Tibial artery (tissue), 4 donors: ENCODE measurements at regions not wholly inside any gene's neighbourhood (a gene's known extent, or its start where the extent isn't known, plus 50 kb on each side); places are given as distances from the start of the nearest gene placed in this dataset.

Source experiments
- DNase-seq, 2 donors: peaks; one replicate each; pipeline ENCODE4 v3.0.0-alpha.2; 2019
- H3K27ac ChIP-seq, 2 donors: fragments of 200-600 bp; sonication (generic) in 1 of 2; 1 replicate in 1 of 2; 2 replicates in 1 of 2; pipeline ENCODE4 v1.5.1; 2018 to 2019; ENCODE audit warnings: mild to moderate bottlenecking in 1 of 2
- H3K27me3 ChIP-seq, 2 donors: fragments of 200-600 bp; sonication (generic) in 1 of 2; one replicate each; pipeline versions ENCODE4 v1.5.1 to v1.6.0; 2016 to 2019
- H3K36me3 ChIP-seq, 3 donors: fragments of 200-600 bp; sonication (generic) in 2 of 3; one replicate each; pipeline ENCODE4 v1.5.1; 2016 to 2019; ENCODE audit warnings: mild to moderate bottlenecking in 2 of 3
- H3K4me1 ChIP-seq, 4 donors: fragments of 200-600 bp; sonication (generic) in 2 of 4; 1 replicate in 3 of 4; 2 replicates in 1 of 4; pipeline ENCODE4 v1.5.1; 2016 to 2019
- H3K4me3 ChIP-seq, 2 donors: fragments of 200-600 bp; sonication (generic) in 1 of 2; 1 replicate in 1 of 2; 2 replicates in 1 of 2; pipeline ENCODE4 v1.5.1; 2018 to 2019; ENCODE audit warnings: mild to moderate bottlenecking in 2 of 2
- H3K9me3 ChIP-seq, 3 donors: fragments of 200-600 bp; sonication (generic) in 1 of 3; one replicate each; pipeline ENCODE4 v1.5.1; 2016 to 2019
- CTCF ChIP-seq, 2 experiments: fragments of 200-600 bp in 1 of 2; fragments of 450-650 bp in 1 of 2; IDR thresholded peaks; one replicate each; pipeline ENCODE4 v1.5.1; 2017 to 2019; ENCODE audit warnings: antibody characterized with exemption in 2 of 2, mild to moderate bottlenecking in 1 of 2, moderate library complexity in 1 of 2
- intact Hi-C: fragments of 100-400 bp; cut with DNase I; formaldehyde crosslinking; loops from one replicate; pipeline ENCODE4 v1.15.0; 2023; ENCODE audit warnings: low total_unique reads

DNA sequence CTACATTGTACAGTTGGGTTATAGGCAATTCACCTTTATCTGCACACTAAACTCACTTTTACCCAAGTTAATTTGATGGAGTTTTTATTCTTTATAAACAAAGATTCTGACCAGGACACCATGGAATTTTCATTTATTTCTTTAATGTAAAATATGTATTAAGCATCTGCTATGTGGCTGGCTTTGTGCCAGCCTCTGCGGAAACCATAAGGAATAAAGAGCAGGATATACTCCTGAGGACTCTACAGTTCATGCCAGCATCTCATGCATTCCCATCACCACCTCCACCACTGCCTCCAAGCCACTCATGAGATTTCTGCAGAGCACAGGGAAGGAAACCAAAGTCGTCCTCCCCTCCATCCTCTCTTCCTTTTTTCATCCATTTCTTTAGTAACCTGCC lies 100.0 kb upstream of the DBX1 start:
- no peak for TF ChIP-seq CTCF (IDR thresholded peaks at IDR 0.05)
- H3K27me3 ChIP-seq = peaks cover 0 to 6% of the 10 kb centered on the region in 2 donors
- intact Hi-C loops = no loop called here
- peaks cover 0 to 10% (median 0%) of the 10 kb centered on the region in 4 donors for H3K4me1 ChIP-seq
- no peaks in the 10 kb centered on the region for H3K9me3 ChIP-seq
- no peak overlapping the region for H3K27ac ChIP-seq
- H3K36me3 ChIP-seq = no peaks in the 10 kb centered on the region
- DNase-seq = no peak
- no peak overlapping the region for H3K4me3 ChIP-seq

- Histone ChIP-seq H3K9me3 (no peaks in the 10 kb centered on the region), H3K36me3 (no peaks in the 10 kb centered on the region), H3K4me3 (no peak overlapping the region), H3K4me1 (peaks cover 0 to 10% (median 0%) of the 10 kb centered on the region in 4 donors), H3K27ac (no peak overlapping the region), H3K27me3 (peaks cover 0 to 6% of the 10 kb centered on the region in 2 donors)
- no peak for DNase-seq
- intact Hi-C loops = no loop called here
- no peak for TF ChIP-seq CTCF (IDR thresholded peaks at IDR 0.05)
Observed at GRCh38 chr11:20259506-20259905, 99.2 kb upstream of the DBX1 start.

- Histone ChIP-seq H3K27ac (no peak overlapping the region), H3K4me1 (peaks cover 0 to 10% (median 0%) of the 10 kb centered on the region in 4 donors), H3K4me3 (no peak overlapping the region), H3K36me3 (no peaks in the 10 kb centered on the region), H3K27me3 (peaks cover 0 to 6% of the 10 kb centered on the region in 2 donors), H3K9me3 (no peaks in the 10 kb centered on the region)
- TF ChIP-seq CTCF (IDR thresholded peaks at IDR 0.05) = no peak
- intact Hi-C loops = no loop called here
- no peak for DNase-seq
Observed at GRCh38 chr11:20258376-20258895, 98.2 kb upstream of the DBX1 start.

DNA sequence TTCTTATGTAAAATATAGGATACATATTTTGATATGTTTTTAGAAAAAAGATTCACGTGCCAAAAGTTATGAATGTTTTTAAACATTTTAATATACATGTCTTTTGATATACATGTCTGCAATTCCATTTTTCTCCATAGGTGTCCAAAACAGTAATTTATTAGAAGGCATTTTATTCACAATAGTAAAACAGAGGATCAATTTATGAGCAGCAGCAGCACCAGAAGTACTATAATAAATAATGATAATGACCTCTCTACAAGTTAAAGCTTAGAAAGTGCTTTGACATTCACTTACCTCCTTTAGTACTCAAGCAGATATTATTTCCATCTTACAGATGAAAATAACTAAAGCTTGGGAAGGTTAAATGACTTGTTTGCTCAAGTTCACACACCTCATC lies 96.7 kb upstream of the DBX1 start:
- no peak overlapping the region for H3K4me3 ChIP-seq
- no peaks in the 10 kb centered on the region for H3K9me3 ChIP-seq
- H3K36me3 ChIP-seq = no peaks in the 10 kb centered on the region
- DNase-seq = no peak
- H3K27me3 ChIP-seq = peaks cover 0 to 6% of the 10 kb centered on the region in 2 donors
- H3K27ac ChIP-seq = no peak overlapping the region
- H3K4me1 ChIP-seq = peaks cover 0 to 5% (median 0%) of the 10 kb centered on the region in 4 donors
- intact Hi-C loops = no loop called here
- TF ChIP-seq CTCF (IDR thresholded peaks at IDR 0.05) = no peak

DNA sequence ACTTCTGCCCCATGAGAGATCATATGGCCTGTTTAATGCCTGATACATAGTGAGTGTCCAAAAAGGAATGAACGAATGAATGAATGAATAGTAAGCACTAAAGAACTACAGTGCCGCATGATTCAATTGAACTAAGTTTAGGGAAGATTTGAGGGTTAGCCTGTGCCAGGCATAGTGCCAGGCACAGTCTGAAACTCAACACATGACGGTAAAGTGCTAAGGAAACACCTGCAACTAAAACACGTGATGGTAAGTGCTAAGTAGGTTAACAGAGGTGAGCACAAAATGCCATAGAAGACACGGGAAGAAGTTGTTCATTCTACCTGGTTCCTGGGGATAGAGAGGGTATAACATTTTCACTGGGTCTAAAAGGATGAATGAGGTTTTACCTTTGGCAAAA lies 93.5 kb upstream of the DBX1 start:
- Histone ChIP-seq H3K36me3 (no peaks in the 10 kb centered on the region), H3K4me3 (no peak overlapping the region), H3K27me3 (no peaks in the 10 kb centered on the region), H3K27ac (no peak overlapping the region), H3K9me3 (no peaks in the 10 kb centered on the region), H3K4me1 (no peaks in the 10 kb centered on the region)
- no peak for DNase-seq
- no peak for TF ChIP-seq CTCF (IDR thresholded peaks at IDR 0.05)
- intact Hi-C loops = no loop called here

DNA sequence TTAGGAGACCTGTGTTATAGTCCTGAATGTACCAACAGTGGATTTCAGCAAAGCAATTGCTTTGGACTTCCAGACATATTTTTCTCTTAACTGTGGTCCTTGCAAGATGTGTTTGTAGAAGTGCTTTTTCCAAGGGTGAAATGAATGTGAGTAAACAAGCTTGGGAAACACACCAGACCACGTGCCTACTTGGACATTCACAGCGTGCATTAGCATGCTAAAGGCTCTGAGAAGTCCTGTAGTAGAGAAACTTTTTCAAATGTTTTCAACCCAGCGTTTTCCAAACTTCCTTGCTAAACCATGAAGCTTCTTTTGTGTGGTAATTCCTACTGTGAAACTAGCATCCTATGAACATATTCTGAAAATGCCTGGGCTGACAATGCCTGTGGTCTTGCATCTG lies 91.2 kb upstream of the DBX1 start:
- no peaks in the 10 kb centered on the region for H3K36me3 ChIP-seq
- H3K27me3 ChIP-seq = no peaks in the 10 kb centered on the region
- intact Hi-C loops = no loop called here
- TF ChIP-seq CTCF (IDR thresholded peaks at IDR 0.05) = no peak
- no peak overlapping the region for H3K4me3 ChIP-seq
- no peak for DNase-seq
- no peaks in the 10 kb centered on the region for H3K9me3 ChIP-seq
- no peaks in the 10 kb centered on the region for H3K4me1 ChIP-seq
- H3K27ac ChIP-seq = no peak overlapping the region
